ENCODE measurements at regions not wholly inside any gene's neighbourhood (a gene's known extent, or its start where the extent isn't known, plus 50 kb on each side); places are given as distances from the start of the nearest gene placed in this dataset.

- Histone ChIP-seq H3K27ac (ENCODE audit: low read depth, low read length) (no peak overlapping the region), H3K27me3 (replicated peaks in 1 of 4; ENCODE audit: control insufficient read depth in 3 of 4, extremely low read depth in 1 of 4, insufficient read depth in 3 of 4, low read length in 3 of 4) (peaks cover 0 to 17% (median 10%) of the 10 kb centered on the region in 4 experiments; a peak in 5 of 7 replicates), H3K14ac (ENCODE audit: insufficient read length) (no peak overlapping the region), H4K8ac (ENCODE audit: extremely low read depth, insufficient read depth, low read length) (no peak overlapping the region), H3K36me3 (ENCODE audit: control insufficient read depth in 2 of 4, insufficient read depth in 4 of 4, low read length in 3 of 4) (no peaks in the 10 kb centered on the region), H3K4ac (replicated peaks; ENCODE audit: insufficient read length, low read depth, low read length) (no peak overlapping the region), H2BK15ac (ENCODE audit: low read length) (no peak overlapping the region; the same call in 1 of the 2 replicates), H3K79me2 (ENCODE audit: control insufficient read depth in 1 of 2, insufficient read depth in 2 of 2, low read length in 2 of 2) (no peaks in the 10 kb centered on the region), H4K91ac (replicated peaks; ENCODE audit: insufficient read length, low read length) (no peak overlapping the region), H3K23ac (ENCODE audit: insufficient read length) (no peak overlapping the region), H3K18ac (ENCODE audit: extremely low read depth, low read length) (no peak overlapping the region), H2BK12ac (ENCODE audit: low read depth, low read length) (no peak overlapping the region), H3K4me2 (ENCODE audit: insufficient read depth in 1 of 2, low read depth in 2 of 2, low read length in 2 of 2) (no peak overlapping the region), H4K5ac (ENCODE audit: insufficient read length, low read depth, low read length) (no peak overlapping the region), H2BK120ac (replicated peaks; ENCODE audit: low read depth, low read length) (no peak overlapping the region), H2BK20ac (ENCODE audit: low read length) (0 out of 2 replicates have a peak overlapping the region, but pooled peaks have one; percentile 55), H3K79me1 (ENCODE audit: low read depth, low read length) (no peaks in the 10 kb centered on the region), H3K9ac (replicated peaks in 1 of 4; ENCODE audit: extremely low read depth in 1 of 4, low read depth in 3 of 4, low read length in 3 of 4) (no peak overlapping the region), H2BK5ac (ENCODE audit: low read depth, low read length) (no peak overlapping the region), H2AK5ac (ENCODE audit: low read depth, low read length) (peak overlapping the region; percentile 57; the same call in 1 of the 2 replicates), H3K4me3 (ENCODE audit: extremely low read depth in 1 of 4, insufficient read depth in 2 of 4, low read depth in 3 of 4, low read length in 4 of 4) (no peak overlapping the region), H4K20me1 (replicated peaks in 1 of 2; ENCODE audit: control insufficient read depth in 1 of 2, insufficient read depth in 2 of 2, low read length in 2 of 2) (no peaks in the 10 kb centered on the region), H2AFZ (ENCODE audit: low read length) (no peak overlapping the region), H3K56ac (replicated peaks; ENCODE audit: insufficient read length, low read depth, low read length) (no peak overlapping the region), H3K9me3 (ENCODE audit: insufficient read depth in 2 of 2, low read depth in 1 of 2, low read length in 1 of 2) (no peaks in the 10 kb centered on the region), H3K23me2 (ENCODE audit: low read depth, low read length) (peaks cover 3% of the 10 kb centered on the region; the same call in 1 of the 2 replicates), H3K4me1 (replicated peaks in 1 of 4; ENCODE audit: control insufficient read depth in 3 of 4, insufficient read depth in 4 of 4, low read length in 3 of 4) (peaks cover 4 to 21% (median 13%) of the 10 kb centered on the region in 4 experiments)
- peak; percentile 19 for FAIRE-seq
- POLR2A ChIA-PET (ENCODE audit: partially characterized antibody), result interaction anchor here (1.4 kb wide), 2 partner anchors 9 to 480 kb away, joined by 4 to 5 read pairs; no protein-coding TSS in a partner anchor
- 86% methylated on average over 5 of the region's 8 CpGs; no CpG with 5 or more reads in 1 of the 2 experiments for WGBS, 2 experiments (ENCODE audit: extremely low coverage in 1 of 2, insufficient coverage in 1 of 2, insufficient read length in 1 of 2, insufficient replicate concordance in 2 of 2, low coverage in 1 of 2, low lambda C conversion rate in 2 of 2, missing lambda C conversion rate in 1 of 2)
- CTCF ChIA-PET (ENCODE audit: partially characterized antibody), result interaction anchor here (0.8 to 2.2 kb wide), 12 partner anchors 9 to 151 kb away, joined by 3 to 14 read pairs (median 3); no protein-coding TSS in a partner anchor
- TF ChIP-seq TAF1 (IDR thresholded peaks at IDR 0.05; ENCODE audit: low read depth, low read length), result no peak
- no peak for TF ChIP-seq JUN (IDR thresholded peaks at IDR 0.05; ENCODE audit: low read depth, low read length)
- TF ChIP-seq E2F6 (IDR thresholded peaks at IDR 0.05), result peak; percentile 35; the same call in 1 of the 2 replicates
- no peak for DNase-seq (ENCODE audit: low read depth in 1 of 2, low spot score in 2 of 2)
These were observed 140.6 kb upstream of the GLI2 start for GRCh38 chr2:120594856-120595685.
